Body of pancreas (tissue), 4 donors: ENCODE measurements at regions not wholly inside any gene's neighbourhood (a gene's known extent, or its start where the extent isn't known, plus 50 kb on each side); places are given as distances from the start of the nearest gene placed in this dataset.
A peak's percentile ranks its signal among the peaks of the same experiment; 100 is the strongest.

Experiments
- ATAC-seq: fragments of 150-250 bp; one replicate; pipeline ENCODE4 v1.9.1; 2016
- DNase-seq, 4 donors: peaks; one replicate each; pipeline ENCODE4 v3.0.0-alpha.2; 2019
- H3K27ac ChIP-seq, 4 donors: fragments of 200-600 bp; sonication (generic); 1 replicate in 3 of 4; 2 replicates in 1 of 4; pipeline versions ENCODE4 v1.5.1 to v1.6.1; 2016 to 2019; ENCODE audit warnings: mild to moderate bottlenecking in 1 of 4, mixed read lengths in 1 of 4, moderate library complexity in 1 of 4
- H3K27me3 ChIP-seq, 2 donors: fragments of 200-600 bp; sonication (generic); one replicate each; pipeline ENCODE4 v1.6.0; 2016; ENCODE audit warnings: mild to moderate bottlenecking in 1 of 2
- H3K36me3 ChIP-seq, 2 donors: fragments of 200-600 bp; sonication (generic); replicated peaks in 1 of 2; 2 replicates each; pipeline ENCODE4 v1.5.1; 2016; ENCODE audit warnings: low read depth in 2 of 2; ENCODE audit not compliant: insufficient read depth in 1 of 2
- H3K4me1 ChIP-seq: fragments of 200-600 bp; sonication (generic); one replicate; pipeline ENCODE4 v1.6.0; 2016
- H3K4me3 ChIP-seq, 2 donors: fragments of 200-600 bp; sonication (generic); 1 replicate in 1 of 2; 2 replicates in 1 of 2; pipeline ENCODE4 v1.5.1; 2016 to 2019
- H3K9me3 ChIP-seq, 3 donors: fragments of 200-600 bp; sonication (generic); 1 replicate in 2 of 3; 2 replicates in 1 of 3; pipeline ENCODE4 v1.5.1; 2016
- POLR2A ChIP-seq, 3 donors: fragments of 450-650 bp; IDR thresholded peaks; one replicate each; pipeline ENCODE4 v1.6.1; 2016; ENCODE audit warnings: antibody characterized with exemption in 3 of 3, mild to moderate bottlenecking in 2 of 3
- WGBS, 2 donors: methylation state at CpG; one replicate each; pipeline ENCODE4 v1.1.5; 2017; 5-methylcytosine and 5-hydroxymethylcytosine counted together
- intact Hi-C: fragments of 100-400 bp; cut with DNase I; formaldehyde crosslinking; loops from one replicate; pipeline ENCODE4 v1.15.1; 2023
- TF ChIP-seq, protein P1 (sequence below), 7 experiments: fragments of 450-650 bp in 4 of 7; fragments of 200-600 bp in 3 of 7; sonication (generic) in 3 of 7; IDR thresholded peaks; one replicate each; pipeline ENCODE4 v1.5.1; 2016 to 2019; ENCODE audit warnings: antibody characterized with exemption in 7 of 7

DNA sequence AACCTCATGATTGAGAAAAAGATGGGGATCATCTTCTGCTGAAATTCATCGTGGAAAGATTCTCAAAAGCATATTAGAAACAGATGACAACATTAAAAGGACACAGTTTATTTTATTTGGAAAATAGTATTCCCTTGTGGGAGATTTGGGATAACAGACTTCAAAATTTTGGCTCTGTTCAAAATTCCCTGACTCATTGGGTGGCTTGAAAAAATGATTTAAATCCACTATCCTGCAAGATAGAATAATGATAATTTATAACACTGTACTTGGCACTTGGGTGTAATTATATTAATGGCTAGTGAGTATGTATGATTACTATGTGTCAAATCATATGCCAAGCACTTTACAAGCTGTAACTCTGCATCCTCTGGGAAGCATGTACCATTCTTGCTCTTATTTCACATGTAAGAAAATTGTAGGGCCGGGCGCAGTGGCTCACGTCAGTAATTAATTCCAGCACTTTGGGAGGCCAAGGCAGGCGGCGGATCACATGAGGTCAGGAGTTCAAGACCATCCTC is 128.8 kb downstream of the LMNTD1 start:
- no peak overlapping the region for H3K4me3 ChIP-seq
- no peak for TF ChIP-seq POLR2A (IDR thresholded peaks at IDR 0.05)
- TF ChIP-seq, protein P1, sequence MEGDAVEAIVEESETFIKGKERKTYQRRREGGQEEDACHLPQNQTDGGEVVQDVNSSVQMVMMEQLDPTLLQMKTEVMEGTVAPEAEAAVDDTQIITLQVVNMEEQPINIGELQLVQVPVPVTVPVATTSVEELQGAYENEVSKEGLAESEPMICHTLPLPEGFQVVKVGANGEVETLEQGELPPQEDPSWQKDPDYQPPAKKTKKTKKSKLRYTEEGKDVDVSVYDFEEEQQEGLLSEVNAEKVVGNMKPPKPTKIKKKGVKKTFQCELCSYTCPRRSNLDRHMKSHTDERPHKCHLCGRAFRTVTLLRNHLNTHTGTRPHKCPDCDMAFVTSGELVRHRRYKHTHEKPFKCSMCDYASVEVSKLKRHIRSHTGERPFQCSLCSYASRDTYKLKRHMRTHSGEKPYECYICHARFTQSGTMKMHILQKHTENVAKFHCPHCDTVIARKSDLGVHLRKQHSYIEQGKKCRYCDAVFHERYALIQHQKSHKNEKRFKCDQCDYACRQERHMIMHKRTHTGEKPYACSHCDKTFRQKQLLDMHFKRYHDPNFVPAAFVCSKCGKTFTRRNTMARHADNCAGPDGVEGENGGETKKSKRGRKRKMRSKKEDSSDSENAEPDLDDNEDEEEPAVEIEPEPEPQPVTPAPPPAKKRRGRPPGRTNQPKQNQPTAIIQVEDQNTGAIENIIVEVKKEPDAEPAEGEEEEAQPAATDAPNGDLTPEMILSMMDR (IDR thresholded peaks at IDR 0.05) = no peak
- intact Hi-C loops = no loop called here
- no peak overlapping the region for H3K27ac ChIP-seq
- ATAC-seq = no peak
- H3K27me3 ChIP-seq = no peaks in the 10 kb centered on the region
- H3K4me1 ChIP-seq = peaks cover 10% of the 10 kb centered on the region
- H3K9me3 ChIP-seq = no peaks in the 10 kb centered on the region
- no peak for DNase-seq
- 76 to 84% methylated on average over 6 of the region's 6 CpGs for WGBS, 2 donors
- H3K36me3 ChIP-seq = no peaks in the 10 kb centered on the region

DNA sequence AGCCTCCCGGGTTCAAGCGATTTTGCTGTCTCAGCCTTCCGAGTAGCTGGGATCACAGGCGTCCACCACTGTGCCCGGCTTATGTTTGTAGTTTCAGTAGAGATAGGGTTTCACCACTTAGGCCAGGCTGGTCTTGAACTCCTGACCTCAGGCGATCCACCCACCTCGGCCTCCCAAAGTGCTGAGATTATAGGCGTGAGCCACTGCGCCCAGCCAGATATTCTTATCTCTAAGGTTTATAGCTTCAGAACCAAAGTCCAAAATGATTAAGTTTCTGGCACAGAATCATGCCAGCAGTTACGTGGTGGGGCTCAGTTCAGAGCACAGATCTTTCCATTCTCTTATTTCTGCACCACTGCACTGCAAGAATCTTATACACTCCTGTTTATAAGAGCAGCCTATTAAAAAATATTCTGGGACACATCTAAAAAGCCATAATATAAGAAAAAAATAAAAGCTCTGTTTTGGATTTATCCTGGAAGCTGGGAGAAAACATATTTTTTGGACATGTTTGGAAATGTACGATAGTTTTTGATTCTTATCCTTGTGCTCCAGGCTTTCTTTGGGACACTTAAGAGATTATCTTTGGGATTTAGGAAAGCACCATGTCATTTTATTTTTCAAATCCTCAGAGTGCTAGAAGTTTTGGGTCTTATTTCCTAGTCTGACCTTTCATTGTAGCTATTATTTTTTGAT is 129.6 kb downstream of the LMNTD1 start:
- 31 to 35% methylated on average over 11 of the region's 11 CpGs for WGBS, 2 donors
- H3K27ac ChIP-seq = no peak overlapping the region
- DNase-seq = peak in 3 of 4 donors; percentile 20 to 35 (median 30)
- H3K4me1 ChIP-seq = peaks cover 10% of the 10 kb centered on the region
- no peak overlapping the region for H3K4me3 ChIP-seq
- no peaks in the 10 kb centered on the region for H3K36me3 ChIP-seq
- H3K27me3 ChIP-seq = no peaks in the 10 kb centered on the region
- no peak for TF ChIP-seq POLR2A (IDR thresholded peaks at IDR 0.05)
- TF ChIP-seq, protein P1 (IDR thresholded peaks at IDR 0.05) = no peak
- peak; percentile 48 for ATAC-seq
- H3K9me3 ChIP-seq = no peaks in the 10 kb centered on the region
- intact Hi-C loops = no loop called here

DNA sequence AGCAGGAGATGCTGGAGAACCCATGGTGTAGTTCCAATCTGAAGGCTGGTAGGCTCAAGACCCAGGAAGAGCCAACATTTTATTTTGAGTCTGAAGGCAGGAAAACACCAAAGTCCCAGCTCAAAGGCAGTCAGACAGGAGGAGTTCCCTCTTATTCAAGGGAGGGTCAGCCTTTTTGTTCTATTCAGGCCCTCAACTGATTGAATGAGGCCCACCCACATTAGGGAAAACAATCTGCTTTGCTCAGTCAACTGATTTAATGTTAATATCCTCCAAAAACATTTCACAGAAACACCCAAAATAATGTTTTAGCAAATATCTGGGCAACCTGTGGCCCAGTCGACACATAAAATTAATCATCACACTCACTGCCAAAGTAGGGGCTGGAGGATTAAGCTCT is 130.8 kb downstream of the LMNTD1 start:
- TF ChIP-seq POLR2A (IDR thresholded peaks at IDR 0.05) = no peak
- TF ChIP-seq, protein P1 (IDR thresholded peaks at IDR 0.05) = no peak
- Histone ChIP-seq H3K4me1 (peaks cover 10% of the 10 kb centered on the region), H3K27me3 (no peaks in the 10 kb centered on the region), H3K36me3 (no peaks in the 10 kb centered on the region), H3K4me3 (no peak overlapping the region), H3K27ac (no peak overlapping the region), H3K9me3 (no peaks in the 10 kb centered on the region)
- DNase-seq (no peak), ATAC-seq (no peak)
- intact Hi-C loops = no loop called here
- WGBS, 2 donors = 93 to 100% methylated on average over 1 of the region's 1 CpG

DNA sequence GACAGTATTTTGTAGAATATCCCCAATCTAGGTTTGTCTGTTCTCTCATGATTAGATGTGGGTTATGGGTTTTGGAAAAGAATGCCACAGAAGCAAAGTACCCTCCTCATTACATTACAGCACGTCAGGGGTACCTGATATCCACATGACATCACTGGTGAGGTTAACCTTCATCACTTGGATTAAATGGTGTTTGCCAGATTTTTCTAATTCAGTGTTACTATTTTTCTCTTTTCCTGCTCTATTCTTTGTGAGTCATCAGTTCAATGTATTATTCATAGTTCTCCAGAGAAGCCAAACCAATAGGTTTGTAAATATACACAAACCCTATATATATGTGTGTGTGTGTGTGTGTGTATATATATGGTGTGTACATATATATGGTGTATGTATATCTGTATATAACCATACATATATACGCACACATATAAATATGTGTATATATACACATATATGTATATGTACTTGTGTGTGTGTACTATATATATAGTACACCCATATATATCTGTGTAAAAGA is 131.4 kb downstream of the LMNTD1 start:
- ATAC-seq = no peak
- intact Hi-C loops = no loop called here

More for the DNA sequence above, 131.4 kb downstream of the LMNTD1 start:
- TF ChIP-seq POLR2A (IDR thresholded peaks at IDR 0.05) = no peak
- TF ChIP-seq, protein P1 (IDR thresholded peaks at IDR 0.05) = no peak
- Histone ChIP-seq H3K36me3 (no peaks in the 10 kb centered on the region), H3K9me3 (no peaks in the 10 kb centered on the region), H3K4me1 (peaks cover 10% of the 10 kb centered on the region), H3K27me3 (no peaks in the 10 kb centered on the region), H3K27ac (no peak overlapping the region), H3K4me3 (no peak overlapping the region)
- DNase-seq = no peak
- 95% methylated on average over 2 of the region's 2 CpGs for WGBS, 2 donors
